IMR-90 (cell line): ENCODE measurements at regions not wholly inside any gene's neighbourhood (a gene's known extent, or its start where the extent isn't known, plus 50 kb on each side); places are given as distances from the start of the nearest gene placed in this dataset.

Experiments
- ATAC-seq: fragments of 200-7000 bp; cut with Tn5 transposase; 2 replicates; pipeline ENCODE4 v1.9.1; 2020; ENCODE audit warnings: low read depth, mild to moderate bottlenecking, moderate library complexity
- BruUV-seq: library from RNA; stranded (reverse); fragments of 400-500 nt; replicated peaks from 2 replicates; lab custom pipeline; 2021; lab: Mats Ljungman, UMichigan
- CTCF ChIA-PET: fragments of 300-600 bp; formaldehyde crosslinking; extraction: SDS; loops from one replicate; lab custom pipeline; 2021; ENCODE audit warnings: antibody characterized with exemption; lab: Yijun Ruan, JAX
- POLR2A ChIA-PET: fragments of 300-600 bp; sonication (Branson Sonifier 250); formaldehyde crosslinking; loops from one replicate; lab custom pipeline; 2022; ENCODE audit warnings: antibody characterized with exemption; ENCODE audit not compliant: unreplicated experiment; lab: Charles Lee
- DNase-seq: peaks from one replicate; pipeline ENCODE4 v3.0.0; 2013
- H2AFZ ChIP-seq: replicated peaks from 2 replicates; pipeline ENCODE3; 2013; ENCODE audit warnings: low read length, mild to moderate bottlenecking; ENCODE audit not compliant: poor library complexity
- H2AK5ac ChIP-seq: 2 replicates; pipeline ENCODE4 v1.6.1; 2013; ENCODE audit warnings: low read depth, low read length, inconsistent platforms
- H2AK9ac ChIP-seq: replicated peaks from 2 replicates; pipeline ENCODE3; 2013; ENCODE audit warnings: mild to moderate bottlenecking, low read depth, low read length, moderate library complexity; ENCODE audit not compliant: poor library complexity
- H2BK120ac ChIP-seq: 2 replicates; pipeline ENCODE4 v1.6.1; 2013; ENCODE audit warnings: low read depth, low read length, inconsistent platforms
- H2BK15ac ChIP-seq: 3 replicates; pipeline ENCODE4 v1.6.1; 2013; ENCODE audit warnings: low read depth, low read length, inconsistent platforms
- H2BK20ac ChIP-seq: 2 replicates; pipeline ENCODE4 v1.6.1; 2013; ENCODE audit warnings: low read depth, mild to moderate bottlenecking, inconsistent platforms, low read length, moderate library complexity
- H2BK5ac ChIP-seq: 2 replicates; pipeline ENCODE4 v1.6.1; 2013; ENCODE audit warnings: mild to moderate bottlenecking, low read depth, low read length, inconsistent platforms; ENCODE audit not compliant: poor library complexity, severe bottlenecking
- H3K14ac ChIP-seq: replicated peaks from 2 replicates; pipeline ENCODE4 v1.6.1; 2013; ENCODE audit warnings: low read depth, low read length, inconsistent platforms
- H3K18ac ChIP-seq: 2 replicates; pipeline ENCODE4 v1.6.1; 2013; ENCODE audit warnings: low read depth, low read length, control low read depth
- H3K23ac ChIP-seq: 2 replicates; pipeline ENCODE4 v1.6.1; 2013; ENCODE audit warnings: low read depth, low read length, inconsistent platforms
- H3K27ac ChIP-seq: 2 replicates; pipeline ENCODE4 v1.5.1; 2013; ENCODE audit warnings: mild to moderate bottlenecking, control low read depth, low read length; ENCODE audit not compliant: insufficient read depth
- H3K27me3 ChIP-seq: 2 replicates; pipeline ENCODE4 v1.6.1; 2013; ENCODE audit warnings: low read length; ENCODE audit not compliant: control insufficient read depth, insufficient read depth
- H3K36me3 ChIP-seq: 2 replicates; pipeline ENCODE4 v1.6.1; 2013; ENCODE audit warnings: low read length, mixed read lengths; ENCODE audit not compliant: control insufficient read depth, insufficient read depth
- H3K4ac ChIP-seq: 2 replicates; pipeline ENCODE4 v1.6.1; 2013; ENCODE audit warnings: low read depth, low read length, inconsistent platforms
- H3K4me1 ChIP-seq: 2 replicates; pipeline ENCODE4 v1.6.1; 2013; ENCODE audit warnings: low read length, mixed read lengths; ENCODE audit not compliant: control insufficient read depth, insufficient read depth
- H3K4me2 ChIP-seq: 2 replicates; pipeline ENCODE4 v1.6.1; 2013; ENCODE audit warnings: low read depth, mild to moderate bottlenecking, control low read depth, low read length, moderate library complexity
- H3K4me3 ChIP-seq: 2 replicates; pipeline ENCODE4 v1.5.1; 2013; ENCODE audit warnings: low read depth, mild to moderate bottlenecking, control low read depth, low read length, moderate library complexity; ENCODE audit not compliant: insufficient read depth
- H3K56ac ChIP-seq: 2 replicates; pipeline ENCODE4 v1.6.1; 2013; ENCODE audit warnings: low read length, inconsistent platforms; ENCODE audit not compliant: insufficient read depth; ENCODE audit errors: extremely low read depth
- H3K79me1 ChIP-seq, 2 experiments: 2 replicates each; pipeline ENCODE4 v1.6.1; 2013; ENCODE audit warnings: low read length in 2 of 2, inconsistent platforms in 1 of 2, low read depth in 1 of 2
- H3K9ac ChIP-seq: 2 replicates; pipeline ENCODE4 v1.6.1; 2013; ENCODE audit warnings: low read depth, low read length, control low read depth
- H3K9me1 ChIP-seq: 2 replicates; pipeline ENCODE4 v1.6.1; 2013; ENCODE audit warnings: low read length, inconsistent platforms; ENCODE audit not compliant: insufficient read depth
- H3K9me3 ChIP-seq: 2 replicates; pipeline ENCODE4 v1.6.1; 2013; ENCODE audit warnings: low read length; ENCODE audit not compliant: control insufficient read depth, insufficient read depth
- H4K20me1 ChIP-seq: 2 replicates; pipeline ENCODE4 v1.6.1; 2013; ENCODE audit warnings: low read length, inconsistent platforms; ENCODE audit not compliant: insufficient read depth
- H4K5ac ChIP-seq: 2 replicates; pipeline ENCODE4 v1.6.1; 2013; ENCODE audit warnings: mild to moderate bottlenecking, low read depth, low read length, control low read depth
- H4K8ac ChIP-seq, 2 experiments: 2 replicates each; pipeline ENCODE4 v1.6.1; 2013; ENCODE audit warnings: low read depth in 2 of 2, low read length in 2 of 2, control low read depth in 1 of 2, inconsistent platforms in 1 of 2
- H4K91ac ChIP-seq: 2 replicates; pipeline ENCODE4 v1.6.1; 2013; ENCODE audit warnings: low read depth, low read length, inconsistent platforms; ENCODE audit not compliant: insufficient read depth
- FOS ChIP-seq: fragments of 150-350 bp; IDR thresholded peaks from 2 replicates; pipeline ENCODE4 v1.6.1; 2016; ENCODE audit warnings: low read depth, low read length
- NFE2L2 ChIP-seq: fragments of 150-350 bp; IDR thresholded peaks from 2 replicates; pipeline ENCODE4 v1.6.1; 2016; ENCODE audit warnings: low read depth, mild to moderate bottlenecking, low read length
- dilution Hi-C: fragments of 300-500 bp; cut with HindIII; formaldehyde crosslinking; loops from one replicate; pipeline ENCODE4 v1.14.3; 2018; ENCODE audit warnings: low sequenced_read_pairs; ENCODE audit not compliant: unreplicated experiment
- in situ Hi-C: fragments of 300-500 bp; cut with MboI; formaldehyde crosslinking; loops from 3 replicates; pipeline ENCODE4 v1.14.3; 2019; ENCODE audit warnings: low sequenced_read_pairs, inconsistent platforms, mixed read lengths
- intact Hi-C: fragments of 100-400 bp; cut with micrococcal nuclease; formaldehyde crosslinking; loops from 2 replicates; pipeline ENCODE4 v1.10.0; 2022

DNA sequence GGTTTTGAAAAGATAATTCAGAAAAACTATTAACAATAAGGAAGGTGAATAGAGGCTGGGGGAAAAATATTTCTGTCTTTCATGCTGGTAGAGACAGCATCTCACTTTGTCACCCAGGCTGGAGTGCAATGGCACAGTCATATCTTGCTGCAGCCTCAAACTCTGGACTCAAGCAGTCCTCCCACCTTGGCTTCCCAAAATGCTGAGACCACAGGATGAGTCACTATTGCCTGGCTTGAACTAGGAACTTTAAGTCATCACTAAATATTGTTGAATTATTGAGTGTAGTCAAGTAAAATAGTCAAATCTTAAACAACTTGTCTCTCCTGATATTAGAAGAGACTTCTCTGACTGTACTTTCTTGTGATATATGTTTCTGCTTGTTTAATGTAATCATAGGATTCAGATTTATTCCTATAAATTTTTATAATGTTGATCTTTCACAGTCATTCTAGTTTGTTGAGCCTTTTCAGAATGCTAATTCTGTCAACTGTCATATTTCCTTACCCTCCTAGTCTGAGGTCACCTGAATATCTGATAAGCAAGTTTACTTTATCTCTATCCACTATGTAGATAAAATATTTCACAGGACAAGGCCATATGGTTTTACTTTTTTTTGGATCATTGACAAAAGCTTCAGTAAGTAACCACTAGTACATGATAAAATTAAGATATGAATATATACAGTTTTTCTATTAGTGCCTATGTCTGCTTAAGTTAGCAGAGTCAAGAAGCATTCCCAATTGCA, 1696.5 kb downstream of the MAT2B start:
- in situ Hi-C loops = loop anchor here (25.0 kb wide), 1 partner anchor 1190 kb away; no protein-coding TSS in a partner anchor
- Histone ChIP-seq H3K18ac (no peak overlapping the region), H3K4me3 (no peak overlapping the region), H2BK15ac (no peak overlapping the region), H3K27me3 (no peaks in the 10 kb centered on the region), H3K36me3 (no peaks in the 10 kb centered on the region), H3K4me1 (no peaks in the 10 kb centered on the region; the same call in 1 of the 2 replicates), H3K23ac (no peak overlapping the region), H3K14ac (no peak overlapping the region), H3K9me1 (no peaks in the 10 kb centered on the region), H3K9me3 (no peaks in the 10 kb centered on the region), H2AK5ac (no peak overlapping the region), H3K79me1 (no peaks in the 10 kb centered on the region), H2AFZ (no peak overlapping the region), H2AK9ac (no peak overlapping the region), H4K8ac (no peak overlapping the region), H3K4me2 (peak overlapping the region; percentile 45; the same call in 1 of the 2 replicates), H2BK5ac (no peak overlapping the region), H4K91ac (no peak overlapping the region; the same call in 1 of the 2 replicates), H3K56ac (no peak overlapping the region), H3K9ac (no peak overlapping the region), H3K27ac (peak overlapping the region; percentile 72; the same call in 1 of the 2 replicates), H2BK120ac (peak overlapping the region; percentile 20; the same call in 1 of the 2 replicates), H4K20me1 (no peaks in the 10 kb centered on the region), H3K4ac (no peak overlapping the region), H2BK20ac (no peak overlapping the region), H4K5ac (no peak overlapping the region)
- DNase-seq (peak; percentile 59), ATAC-seq (peak; percentile 68)
- CTCF ChIA-PET = no interaction called here
- no TSS peak for BruUV-seq
- POLR2A ChIA-PET = no interaction called here
- TF ChIP-seq NFE2L2 = no peak
- TF ChIP-seq FOS = peak; percentile 19; the same call in 1 of the 2 replicates
- dilution Hi-C loops = no loop called here
- intact Hi-C loops = no loop called here
